CD4-positive, alpha-beta T cell (primary cell): ENCODE measurements at regions not wholly inside any gene's neighbourhood (a gene's known extent, or its start where the extent isn't known, plus 50 kb on each side); places are given as distances from the start of the nearest gene placed in this dataset.

Source experiments
- ATAC-seq: fragments of 200-7000 bp; cut with Tn5 transposase; one replicate; pipeline ENCODE4 v1.10.0; 2022; ENCODE audit warnings: mild to moderate bottlenecking; ENCODE audit not compliant: poor library complexity
- CTCF ChIA-PET: fragments of 350-600 bp; sonication (Branson Sonifier 250); formaldehyde crosslinking; loops from one replicate; lab custom pipeline; 2021; ENCODE audit warnings: antibody characterized with exemption, inconsistent platforms; lab: Charles Lee
- POLR2A ChIA-PET: fragments of 350-600 bp; sonication (Branson Sonifier 250); formaldehyde crosslinking; loops from one replicate; lab custom pipeline; 2021; ENCODE audit warnings: antibody characterized with exemption, inconsistent platforms; lab: Charles Lee
- DNase-seq, 14 experiments: peaks; one replicate each; pipeline ENCODE4 v3.0.0-alpha.2; 2013 to 2020; ENCODE audit warnings: mixed read lengths in 2 of 14
- H3K27ac ChIP-seq, 2 donors: one replicate each; pipeline versions ENCODE4 v1.5.1 to v1.7.0; 2013; ENCODE audit warnings: low read length in 2 of 2, low read depth in 1 of 2, mild to moderate bottlenecking in 1 of 2
- H3K27me3 ChIP-seq, 2 experiments: 1 replicate in 1 of 2; 2 replicates in 1 of 2; pipeline versions ENCODE4 v1.6.1 to v1.7.0; 2013; ENCODE audit warnings: low read length in 2 of 2, control low read depth in 1 of 2, mild to moderate bottlenecking in 1 of 2, moderate library complexity in 1 of 2; ENCODE audit not compliant: insufficient read depth in 2 of 2, control insufficient read depth in 1 of 2
- H3K36me3 ChIP-seq: one replicate; pipeline ENCODE4 v1.6.1; 2013; ENCODE audit warnings: low read length, control low read depth; ENCODE audit not compliant: insufficient read depth
- H3K4me1 ChIP-seq: one replicate; pipeline ENCODE4 v1.6.1; 2013; ENCODE audit warnings: low read length, control low read depth; ENCODE audit not compliant: insufficient read depth
- H3K4me3 ChIP-seq: one replicate; pipeline ENCODE4 v1.5.1; 2013; ENCODE audit warnings: mild to moderate bottlenecking, low read length, moderate library complexity
- H3K9me3 ChIP-seq, 2 experiments: 1 replicate in 1 of 2; 2 replicates in 1 of 2; pipeline versions ENCODE4 v1.6.1 to v1.7.0; 2013; ENCODE audit warnings: low read length in 2 of 2, mild to moderate bottlenecking in 2 of 2, control low read depth in 1 of 2, moderate library complexity in 1 of 2; ENCODE audit not compliant: control insufficient read depth in 1 of 2, insufficient read depth in 1 of 2
- H3K27ac Mint-ChIP-seq: one replicate; pipeline ENCODE4 v1.8.0; 2020; ENCODE audit warnings: mixed read lengths
- H3K27me3 Mint-ChIP-seq: one replicate; pipeline ENCODE4 v1.8.0; 2021; ENCODE audit warnings: mixed read lengths
- H3K36me3 Mint-ChIP-seq: one replicate; pipeline ENCODE4 v1.8.0; 2021; ENCODE audit warnings: low read depth, mixed read lengths
- H3K4me1 Mint-ChIP-seq: one replicate; pipeline ENCODE4 v1.8.0; 2021; ENCODE audit warnings: low read depth, mixed read lengths
- H3K4me3 Mint-ChIP-seq: one replicate; pipeline ENCODE4 v1.8.0; 2020; ENCODE audit warnings: mild to moderate bottlenecking, mixed read lengths
- H3K9me3 Mint-ChIP-seq: one replicate; pipeline ENCODE4 v1.8.0; 2020; ENCODE audit warnings: mixed read lengths
- CTCF ChIP-seq: fragments of 200-600 bp; IDR thresholded peaks from one replicate; pipeline ENCODE4 v1.8.0; 2022; ENCODE audit warnings: antibody characterized with exemption, mild to moderate bottlenecking
- intact Hi-C, 2 experiments: fragments of 100-400 bp; cut with DNase I in 1 of 2; cut with micrococcal nuclease in 1 of 2; formaldehyde crosslinking; loops; one replicate each; pipeline versions ENCODE4 v1.15.1 to v1.9.0; 2023 to 2025; cut with DNase I, micrococcal nuclease

GRCh38 chr14:21960636-21961035, 287.0 kb upstream of the OR4E1 start:
- Mint-ChIP-seq H3K4me3 (no peak overlapping the region), H3K36me3 (no peaks in the 10 kb centered on the region), H3K4me1 (peaks cover 22% of the 10 kb centered on the region), H3K27ac (no peak overlapping the region), H3K27me3 (no peaks in the 10 kb centered on the region), H3K9me3 (peaks cover 3% of the 10 kb centered on the region)
- intact Hi-C loops: no loop called here
- DNase-seq (no peak), ATAC-seq (no peak)
- TF ChIP-seq CTCF: no peak
- no peaks in the 10 kb centered on the region for H3K9me3 ChIP-seq
- no peaks in the 10 kb centered on the region for H3K27me3 ChIP-seq
- no peaks in the 10 kb centered on the region for H3K36me3 ChIP-seq
- H3K27ac ChIP-seq: no peak overlapping the region
- no peaks in the 10 kb centered on the region for H3K4me1 ChIP-seq
- CTCF ChIA-PET: no interaction called here
- H3K4me3 ChIP-seq: no peak overlapping the region
- POLR2A ChIA-PET: no interaction called here

- peak overlapping the region; percentile 82 for H3K27ac Mint-ChIP-seq
- ATAC-seq (no peak), DNase-seq (no peak)
- Histone ChIP-seq H3K27me3 (no peaks in the 10 kb centered on the region), H3K27ac (peak overlapping the region in 1 of 2 donors; percentile 30), H3K36me3 (no peaks in the 10 kb centered on the region), H3K4me3 (no peak overlapping the region), H3K4me1 (peaks cover 9% of the 10 kb centered on the region), H3K9me3 (no peaks in the 10 kb centered on the region)
- POLR2A ChIA-PET: interaction anchor here (0.8 to 1.0 kb wide), 2 partner anchors 23 to 614 kb away, joined by 3 read pairs; no protein-coding TSS in a partner anchor
- no peaks in the 10 kb centered on the region for H3K9me3 Mint-ChIP-seq
- intact Hi-C loops: no loop called here
- H3K36me3 Mint-ChIP-seq: no peaks in the 10 kb centered on the region
- TF ChIP-seq CTCF: no peak
- no peaks in the 10 kb centered on the region for H3K27me3 Mint-ChIP-seq
- peak overlapping the region; percentile 82 for H3K4me3 Mint-ChIP-seq
- CTCF ChIA-PET: interaction anchor here (1.2 kb wide), 1 partner anchor 28 kb away, joined by 5 read pairs; no protein-coding TSS in a partner anchor
- peaks cover 23% of the 10 kb centered on the region for H3K4me1 Mint-ChIP-seq
These were observed 268.3 kb upstream of the OR4E1 start for GRCh38 chr14:21941885-21942284.

- H3K9me3 ChIP-seq: no peaks in the 10 kb centered on the region
- peak overlapping the region; percentile 41 for H3K4me3 ChIP-seq
- H3K27me3 ChIP-seq: no peaks in the 10 kb centered on the region
- peak in 12 of 14 experiments; percentile 10 to 74 (median 26) for DNase-seq
- H3K27ac Mint-ChIP-seq: peak overlapping the region; percentile 82
- peaks cover 9% of the 10 kb centered on the region for H3K4me1 ChIP-seq
- H3K36me3 ChIP-seq: no peaks in the 10 kb centered on the region
- no peaks in the 10 kb centered on the region for H3K9me3 Mint-ChIP-seq
- H3K4me3 Mint-ChIP-seq: peak overlapping the region; percentile 82
- peak; percentile 66 for ATAC-seq
- POLR2A ChIA-PET: interaction anchor here (0.8 to 1.1 kb wide), 3 partner anchors 24 to 615 kb away, joined by 3 read pairs; no protein-coding TSS in a partner anchor
- no peaks in the 10 kb centered on the region for H3K36me3 Mint-ChIP-seq
- H3K27ac ChIP-seq: peak overlapping the region in 1 of 2 donors; percentile 30
- H3K4me1 Mint-ChIP-seq: peaks cover 23% of the 10 kb centered on the region
- CTCF ChIA-PET: interaction anchor here (0.6 to 1.2 kb wide), 2 partner anchors 27 to 629 kb away, joined by 3 to 5 read pairs; no protein-coding TSS in a partner anchor
- TF ChIP-seq CTCF: peak; percentile 20
- no peaks in the 10 kb centered on the region for H3K27me3 Mint-ChIP-seq
- intact Hi-C loops: no loop called here
These were observed 267.6 kb upstream of the OR4E1 start for GRCh38 chr14:21940887-21941856.
